H1 (cell line): ENCODE measurements at regions not wholly inside any gene's neighbourhood (a gene's known extent, or its start where the extent isn't known, plus 50 kb on each side); places are given as distances from the start of the nearest gene placed in this dataset.

ENCODE experiments used
- CTCF ChIA-PET: fragments of 300-600 bp; sonication (Branson Sonifier 250); formaldehyde crosslinking; loops from one replicate; lab custom pipeline; 2021; ENCODE audit not compliant: partially characterized antibody; lab: Charles Lee
- POLR2A ChIA-PET: fragments of 300-600 bp; sonication (Branson Sonifier 250); formaldehyde crosslinking; loops from one replicate; lab custom pipeline; 2021; ENCODE audit warnings: inconsistent platforms; ENCODE audit not compliant: partially characterized antibody; lab: Charles Lee
- DNase-seq, 2 experiments: peaks; one replicate each; pipeline versions ENCODE4 v3.0.0 to v3.0.0-alpha.2; 2010 to 2022; ENCODE audit warnings: low spot score in 2 of 2, low read depth in 1 of 2, mixed read lengths in 1 of 2
- FAIRE-seq: peaks from 2 replicates; lab custom pipeline; 2011; peaks lifted over from hg19 to GRCh38; lab: Jason Lieb, UNC
- H2AFZ ChIP-seq: 2 replicates; pipeline ENCODE4 v1.8.1; 2012; ENCODE audit warnings: low read length, inconsistent platforms
- H2AK5ac ChIP-seq: 2 replicates; pipeline ENCODE4 v1.6.1; 2013; ENCODE audit warnings: low read depth, low read length
- H2BK120ac ChIP-seq: replicated peaks from 2 replicates; pipeline ENCODE3; 2013; ENCODE audit warnings: low read depth, low read length, inconsistent platforms
- H2BK12ac ChIP-seq: 2 replicates; pipeline ENCODE4 v1.6.1; 2013; ENCODE audit warnings: low read depth, low read length
- H2BK15ac ChIP-seq: 2 replicates; pipeline ENCODE4 v1.6.1; 2013; ENCODE audit warnings: low read length
- H2BK20ac ChIP-seq: 2 replicates; pipeline ENCODE4 v1.6.1; 2013; ENCODE audit warnings: low read length
- H2BK5ac ChIP-seq: 2 replicates; pipeline ENCODE4 v1.6.1; 2013; ENCODE audit warnings: low read depth, low read length
- H3K14ac ChIP-seq: 2 replicates; pipeline ENCODE4 v1.6.1; 2013; ENCODE audit warnings: inconsistent platforms; ENCODE audit not compliant: insufficient read length
- H3K18ac ChIP-seq: 2 replicates; pipeline ENCODE4 v1.6.1; 2013; ENCODE audit warnings: low read length; ENCODE audit errors: extremely low read depth
- H3K23ac ChIP-seq: 2 replicates; pipeline ENCODE4 v1.6.1; 2013; ENCODE audit warnings: inconsistent platforms; ENCODE audit not compliant: insufficient read length
- H3K23me2 ChIP-seq: 2 replicates; pipeline ENCODE4 v1.6.1; 2013; ENCODE audit warnings: low read depth, low read length
- H3K27ac ChIP-seq: 2 replicates; pipeline ENCODE4 v1.6.1; 2011; ENCODE audit warnings: low read depth, low read length, inconsistent platforms
- H3K27me3 ChIP-seq, 4 experiments: replicated peaks in 1 of 4; 1 replicate in 1 of 4; 2 replicates in 3 of 4; pipeline versions ENCODE4 v1.6.1 to v1.8.1; 2011 to 2013; ENCODE audit warnings: low read length in 3 of 4, mild to moderate bottlenecking in 3 of 4, inconsistent platforms in 2 of 4, mixed read lengths in 2 of 4, moderate library complexity in 1 of 4; ENCODE audit not compliant: control insufficient read depth in 3 of 4, insufficient read depth in 3 of 4; ENCODE audit errors: extremely low read depth in 1 of 4
- H3K36me3 ChIP-seq, 4 experiments: 2 replicates each; pipeline versions ENCODE4 v1.6.1 to v1.8.1; 2011 to 2013; ENCODE audit warnings: mild to moderate bottlenecking in 4 of 4, low read length in 3 of 4, moderate library complexity in 2 of 4, control low read depth in 1 of 4, inconsistent platforms in 1 of 4; ENCODE audit not compliant: insufficient read depth in 4 of 4, control insufficient read depth in 2 of 4
- H3K4ac ChIP-seq: replicated peaks from 2 replicates; pipeline ENCODE3; 2013; ENCODE audit warnings: low read length, low read depth, mixed read lengths, inconsistent platforms; ENCODE audit not compliant: insufficient read length
- H3K4me1 ChIP-seq, 4 experiments: replicated peaks in 1 of 4; 1 replicate in 1 of 4; 2 replicates in 3 of 4; pipeline versions ENCODE4 v1.6.1 to v1.8.1; 2011 to 2013; ENCODE audit warnings: low read length in 3 of 4, inconsistent platforms in 2 of 4, mixed read lengths in 1 of 4; ENCODE audit not compliant: insufficient read depth in 4 of 4, control insufficient read depth in 3 of 4
- H3K4me2 ChIP-seq, 2 experiments: 2 replicates each; pipeline versions ENCODE4 v1.6.1 to v1.8.1; 2011 to 2013; ENCODE audit warnings: low read depth in 2 of 2, low read length in 2 of 2, control low read depth in 1 of 2, inconsistent platforms in 1 of 2, mild to moderate bottlenecking in 1 of 2; ENCODE audit not compliant: insufficient read depth in 1 of 2
- H3K4me3 ChIP-seq, 4 experiments: fragments of 200-600, 300-600 bp in 1 of 4; sonication (generic), shearing (Covaris generic), sonication (Bioruptor Twin) in 1 of 4; 2 replicates each; pipeline versions ENCODE4 v1.5.1 to v1.8.1; 2011 to 2016; ENCODE audit warnings: low read length in 4 of 4, low read depth in 3 of 4, control low read depth in 2 of 4, inconsistent platforms in 2 of 4, mild to moderate bottlenecking in 2 of 4, mixed read lengths in 1 of 4, moderate library complexity in 1 of 4; ENCODE audit not compliant: insufficient read depth in 2 of 4; ENCODE audit errors: extremely low read depth in 1 of 4
- H3K56ac ChIP-seq: replicated peaks from 2 replicates; pipeline ENCODE3; 2013; ENCODE audit warnings: low read depth, mild to moderate bottlenecking, mixed read lengths, low read length, inconsistent platforms; ENCODE audit not compliant: insufficient read length
- H3K79me1 ChIP-seq: 2 replicates; pipeline ENCODE4 v1.6.1; 2013; ENCODE audit warnings: low read depth, low read length, control low read depth
- H3K79me2 ChIP-seq, 2 experiments: 2 replicates each; pipeline versions ENCODE4 v1.6.1 to v1.8.1; 2012 to 2013; ENCODE audit warnings: low read length in 2 of 2, mild to moderate bottlenecking in 2 of 2, inconsistent platforms in 1 of 2; ENCODE audit not compliant: insufficient read depth in 2 of 2, control insufficient read depth in 1 of 2
- H3K9ac ChIP-seq, 4 experiments: replicated peaks in 1 of 4; 1 replicate in 1 of 4; 2 replicates in 3 of 4; pipeline versions ENCODE4 v1.6.1 to v1.8.1; 2011 to 2013; ENCODE audit warnings: low read depth in 3 of 4, low read length in 3 of 4, control low read depth in 2 of 4, mild to moderate bottlenecking in 2 of 4, moderate library complexity in 2 of 4, inconsistent platforms in 1 of 4; ENCODE audit errors: extremely low read depth in 1 of 4
- H3K9me3 ChIP-seq, 2 experiments: 2 replicates each; pipeline versions ENCODE4 v1.6.1 to v1.8.1; 2012 to 2013; ENCODE audit warnings: mild to moderate bottlenecking in 2 of 2, moderate library complexity in 2 of 2, control low read depth in 1 of 2, inconsistent platforms in 1 of 2, low read depth in 1 of 2, low read length in 1 of 2, mixed read lengths in 1 of 2; ENCODE audit not compliant: insufficient read depth in 2 of 2
- H4K20me1 ChIP-seq, 2 experiments: replicated peaks in 1 of 2; 2 replicates each; pipeline versions ENCODE3 to v1.8.1; 2011 to 2013; ENCODE audit warnings: inconsistent platforms in 2 of 2, low read length in 2 of 2, mild to moderate bottlenecking in 1 of 2; ENCODE audit not compliant: insufficient read depth in 2 of 2, control insufficient read depth in 1 of 2
- H4K5ac ChIP-seq: 2 replicates; pipeline ENCODE4 v1.6.1; 2013; ENCODE audit warnings: low read length, low read depth, mixed read lengths, inconsistent platforms; ENCODE audit not compliant: insufficient read length
- H4K8ac ChIP-seq: 2 replicates; pipeline ENCODE4 v1.8.0; 2013; ENCODE audit warnings: mild to moderate bottlenecking, moderate library complexity, low read length, inconsistent platforms; ENCODE audit not compliant: insufficient read depth; ENCODE audit errors: extremely low read depth
- H4K91ac ChIP-seq: replicated peaks from 2 replicates; pipeline ENCODE3; 2013; ENCODE audit warnings: low read length, mixed read lengths, inconsistent platforms; ENCODE audit not compliant: insufficient read length
- BRCA1 ChIP-seq: IDR thresholded peaks from 2 replicates; pipeline ENCODE4 v1.6.1; 2012; ENCODE audit warnings: low read depth, low read length, improper control_type of control experiment
- EP300 ChIP-seq, 2 experiments: IDR thresholded peaks; 1 replicate in 1 of 2; 2 replicates in 1 of 2; pipeline ENCODE4 v1.6.1; 2011 to 2012; ENCODE audit warnings: low read depth in 2 of 2, low read length in 2 of 2, mild to moderate bottlenecking in 2 of 2, borderline replicate concordance in 1 of 2, inconsistent platforms in 1 of 2, moderate library complexity in 1 of 2
- KDM5A ChIP-seq: fragments of 200-600 bp; IDR thresholded peaks from 2 replicates; pipeline ENCODE4 v1.7.1; 2012; ENCODE audit warnings: mild to moderate bottlenecking, low read length, inconsistent platforms, mixed read lengths
- POU5F1 ChIP-seq: IDR thresholded peaks from 2 replicates; pipeline ENCODE4 v1.6.1; 2011; ENCODE audit warnings: low read depth, mild to moderate bottlenecking, low read length, moderate library complexity
- SP1 ChIP-seq: IDR thresholded peaks from 2 replicates; pipeline ENCODE4 v1.6.1; 2011; ENCODE audit warnings: low read depth, low read length
- TAF7 ChIP-seq: optimal IDR thresholded peaks from 2 replicates; pipeline ENCODE3; 2011; ENCODE audit warnings: low read depth, mild to moderate bottlenecking, inconsistent platforms, low read length, moderate library complexity, borderline replicate concordance
- YY1 ChIP-seq: IDR thresholded peaks from 2 replicates; pipeline ENCODE4 v1.6.1; 2011; ENCODE audit warnings: low read depth, mild to moderate bottlenecking, low read length
- WGBS, 2 experiments: shearing (Covaris generic) in 1 of 2; methylation state at CpG; one replicate each; pipeline versions ENCODE4 v1.1.6 to v1.1.7; 2013 to 2015; ENCODE audit warnings: low lambda C conversion rate in 2 of 2, mixed read lengths in 2 of 2, inconsistent platforms in 1 of 2, low coverage in 1 of 2, missing lambda C conversion rate in 1 of 2; ENCODE audit not compliant: insufficient replicate concordance in 2 of 2, insufficient coverage in 1 of 2, insufficient read length in 1 of 2; ENCODE audit errors: extremely low coverage in 1 of 2, missing lambda C conversion rate in 1 of 2; 5-methylcytosine and 5-hydroxymethylcytosine counted together

DNA sequence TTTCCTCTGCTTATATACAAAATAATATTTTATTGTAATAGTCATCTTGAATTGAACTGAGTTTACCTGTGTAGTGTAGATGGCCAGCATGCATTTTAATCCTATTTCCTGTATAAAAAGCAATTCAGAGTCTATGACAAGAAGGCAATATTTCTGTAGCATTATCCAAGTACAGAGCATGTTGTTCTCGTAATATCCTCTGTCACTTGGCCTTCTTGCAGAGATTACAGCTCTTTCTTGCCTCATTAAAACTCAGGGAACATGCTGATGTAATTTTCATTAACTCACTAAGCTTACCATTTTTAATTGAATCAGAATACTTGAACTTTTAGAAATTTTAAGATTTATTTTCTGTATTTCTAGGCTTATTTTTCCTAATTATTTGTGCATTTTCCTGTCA, 203.3 kb upstream of the AGTR1 start:
- Histone ChIP-seq H3K18ac (no peak overlapping the region), H2BK12ac (no peak overlapping the region), H2BK15ac (no peak overlapping the region), H2AFZ (no peak overlapping the region), H4K8ac (no peak overlapping the region), H3K4me3 (no peak overlapping the region), H4K20me1 (no peaks in the 10 kb centered on the region), H2BK20ac (no peak overlapping the region), H4K5ac (no peak overlapping the region), H3K14ac (no peak overlapping the region), H3K23me2 (no peaks in the 10 kb centered on the region), H3K9ac (no peak overlapping the region), H3K23ac (no peak overlapping the region), H3K79me1 (no peaks in the 10 kb centered on the region), H3K27ac (no peak overlapping the region), H2BK5ac (no peak overlapping the region), H3K56ac (no peak overlapping the region), H3K79me2 (no peaks in the 10 kb centered on the region), H4K91ac (no peak overlapping the region)
- WGBS, 2 experiments: 82% methylated on average over 1 of the region's 1 CpG; no CpG with 5 or more reads in 1 of the 2 experiments
- POLR2A ChIA-PET: no interaction called here
- TF ChIP-seq SP1 (no peak), KDM5A (no peak), BRCA1 (no peak), YY1 (no peak), TAF7 (no peak), EP300 (IDR thresholded peaks at IDR 0.05; ENCODE audit: borderline replicate concordance in 1 of 2, low read depth in 2 of 2, low read length in 2 of 2) (no peak), POU5F1 (no peak)
- TF ChIP-seq, all 59 proteins: peak for 0
- FAIRE-seq (no peak), DNase-seq (no peak)
- Histone ChIP-seq H3K9me3 (no peaks in the 10 kb centered on the region), H3K36me3 (no peaks in the 10 kb centered on the region), H2AK5ac (no peak overlapping the region), H2BK120ac (no peak overlapping the region), H3K4ac (no peak overlapping the region), H3K27me3 (peaks cover 0 to 1% (median 0%) of the 10 kb centered on the region in 4 experiments; a peak in 1 of 7 replicates), H3K4me2 (no peak overlapping the region), H3K4me1 (no peaks in the 10 kb centered on the region)
- CTCF ChIA-PET: no interaction called here
